Gastroesophageal sphincter (tissue), 3 donors: ENCODE measurements at regions not wholly inside any gene's neighbourhood (a gene's known extent, or its start where the extent isn't known, plus 50 kb on each side); places are given as distances from the start of the nearest gene placed in this dataset.

Experiments
- EP300 ChIP-seq: sonication (generic); formaldehyde crosslinking; IDR thresholded peaks from one replicate; pipeline ENCODE4 v1.6.1; 2017; ENCODE audit warnings: antibody characterized with exemption, mild to moderate bottlenecking
- POLR2A ChIP-seq, 2 donors: fragments of 450-650 bp; IDR thresholded peaks; one replicate each; pipeline ENCODE4 v1.6.1; 2017; ENCODE audit warnings: antibody characterized with exemption in 2 of 2, mild to moderate bottlenecking in 2 of 2, moderate library complexity in 1 of 2
- POLR2AphosphoS5 ChIP-seq: sonication (generic); formaldehyde crosslinking; IDR thresholded peaks from one replicate; pipeline ENCODE4 v1.6.1; 2017; ENCODE audit warnings: antibody characterized with exemption
- TF ChIP-seq, protein P1 (sequence below), 4 experiments: fragments of 200-600 bp in 2 of 4; fragments of 450-650 bp in 2 of 4; sonication (generic) in 1 of 4; IDR thresholded peaks; one replicate each; pipeline ENCODE4 v1.5.1; 2017 to 2019; ENCODE audit warnings: antibody characterized with exemption in 4 of 4, mild to moderate bottlenecking in 2 of 4, moderate library complexity in 2 of 4

GRCh38 chr6:54057058-54057457 lies 54.2 kb upstream of the MLIP start:
- TF ChIP-seq EP300 (no peak), POLR2A (IDR thresholded peaks at IDR 0.05) (no peak), POLR2AphosphoS5 (no peak)
- TF ChIP-seq, protein P1, sequence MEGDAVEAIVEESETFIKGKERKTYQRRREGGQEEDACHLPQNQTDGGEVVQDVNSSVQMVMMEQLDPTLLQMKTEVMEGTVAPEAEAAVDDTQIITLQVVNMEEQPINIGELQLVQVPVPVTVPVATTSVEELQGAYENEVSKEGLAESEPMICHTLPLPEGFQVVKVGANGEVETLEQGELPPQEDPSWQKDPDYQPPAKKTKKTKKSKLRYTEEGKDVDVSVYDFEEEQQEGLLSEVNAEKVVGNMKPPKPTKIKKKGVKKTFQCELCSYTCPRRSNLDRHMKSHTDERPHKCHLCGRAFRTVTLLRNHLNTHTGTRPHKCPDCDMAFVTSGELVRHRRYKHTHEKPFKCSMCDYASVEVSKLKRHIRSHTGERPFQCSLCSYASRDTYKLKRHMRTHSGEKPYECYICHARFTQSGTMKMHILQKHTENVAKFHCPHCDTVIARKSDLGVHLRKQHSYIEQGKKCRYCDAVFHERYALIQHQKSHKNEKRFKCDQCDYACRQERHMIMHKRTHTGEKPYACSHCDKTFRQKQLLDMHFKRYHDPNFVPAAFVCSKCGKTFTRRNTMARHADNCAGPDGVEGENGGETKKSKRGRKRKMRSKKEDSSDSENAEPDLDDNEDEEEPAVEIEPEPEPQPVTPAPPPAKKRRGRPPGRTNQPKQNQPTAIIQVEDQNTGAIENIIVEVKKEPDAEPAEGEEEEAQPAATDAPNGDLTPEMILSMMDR (IDR thresholded peaks at IDR 0.05): no peak
